WTC11 (cell line): ENCODE measurements at regions not wholly inside any gene's neighbourhood (a gene's known extent, or its start where the extent isn't known, plus 50 kb on each side); places are given as distances from the start of the nearest gene placed in this dataset.
A peak's percentile ranks its signal among the peaks of the same experiment; 100 is the strongest.

Experiments used
- ATAC-seq: fragments of 200-7000 bp; cut with Tn5 transposase; 2 replicates; pipeline ENCODE4 v1.10.0; 2021; ENCODE audit warnings: mild to moderate bottlenecking, moderate library complexity
- CTCF ChIA-PET: fragments of 300-600 bp; sonication (Branson Sonifier 250); formaldehyde crosslinking; loops from one replicate; lab custom pipeline; 2021; ENCODE audit warnings: antibody characterized with exemption; lab: Charles Lee
- POLR2A ChIA-PET: fragments of 350-600 bp; sonication (Branson Sonifier 250); formaldehyde crosslinking; loops from one replicate; lab custom pipeline; 2021; ENCODE audit warnings: antibody characterized with exemption; lab: Charles Lee
- DNase-seq: peaks from one replicate; pipeline ENCODE4 v3.0.0; 2021; ENCODE audit warnings: low spot score
- H3K27ac Mint-ChIP-seq: 2 replicates; pipeline ENCODE4 v1.8.0; 2021; ENCODE audit warnings: mixed read lengths
- H3K27me3 Mint-ChIP-seq: 2 replicates; pipeline ENCODE4 v1.8.0; 2021; ENCODE audit warnings: low read depth, mild to moderate bottlenecking, moderate library complexity, mixed read lengths
- H3K36me3 Mint-ChIP-seq: 2 replicates; pipeline ENCODE4 v1.8.0; 2021; ENCODE audit warnings: mixed read lengths
- H3K4me1 Mint-ChIP-seq: 2 replicates; pipeline ENCODE4 v1.8.0; 2022; ENCODE audit warnings: mixed read lengths
- H3K4me3 Mint-ChIP-seq: 2 replicates; pipeline ENCODE4 v1.8.0; 2021; ENCODE audit warnings: mild to moderate bottlenecking, moderate library complexity, mixed read lengths
- H3K9me3 Mint-ChIP-seq: 2 replicates; pipeline ENCODE4 v1.8.0; 2021; ENCODE audit warnings: mixed read lengths
- AFF4 ChIP-seq: sonication (generic); formaldehyde crosslinking; IDR thresholded peaks from 2 replicates; pipeline ENCODE4 v1.8.1; 2023; ENCODE audit warnings: mild to moderate bottlenecking, missing genetic modification reagents, borderline replicate concordance
- ATF1 ChIP-seq: sonication (generic); formaldehyde crosslinking; IDR thresholded peaks from 2 replicates; pipeline ENCODE4 v1.8.1; 2023; ENCODE audit warnings: mild to moderate bottlenecking, moderate library complexity, missing genetic modification reagents
- ATF6 ChIP-seq: sonication (generic); formaldehyde crosslinking; IDR thresholded peaks from 2 replicates; pipeline ENCODE4 v1.8.1; 2023; ENCODE audit warnings: mild to moderate bottlenecking, missing genetic modification reagents
- CDX4 ChIP-seq: fragments of 250-450 bp; sonication (Bioruptor Pico); IDR thresholded peaks from 2 replicates; pipeline ENCODE4 v1.9.0; 2021; ENCODE audit warnings: moderate library complexity, mild to moderate bottlenecking, inconsistent platforms, borderline replicate concordance
- CREB1 ChIP-seq: sonication (generic); formaldehyde crosslinking; IDR thresholded peaks from 2 replicates; pipeline ENCODE4 v1.8.0; 2023; ENCODE audit warnings: mild to moderate bottlenecking, missing genetic modification reagents
- ESRRA ChIP-seq: sonication (generic); formaldehyde crosslinking; IDR thresholded peaks from 2 replicates; pipeline ENCODE4 v1.8.1; 2022; ENCODE audit warnings: mild to moderate bottlenecking, missing genetic modification reagents, borderline replicate concordance
- ETV6 ChIP-seq: sonication (generic); formaldehyde crosslinking; IDR thresholded peaks from 2 replicates; pipeline ENCODE4 v1.8.1; 2022; ENCODE audit warnings: mild to moderate bottlenecking, missing genetic modification reagents
- FOXP1 ChIP-seq: sonication (generic); formaldehyde crosslinking; IDR thresholded peaks from 2 replicates; pipeline ENCODE4 v1.8.0; 2022; ENCODE audit warnings: missing genetic modification reagents, mild to moderate bottlenecking, moderate library complexity, borderline replicate concordance
- GABPB1 ChIP-seq: sonication (generic); formaldehyde crosslinking; IDR thresholded peaks from 2 replicates; pipeline ENCODE4 v1.8.1; 2023; ENCODE audit warnings: mild to moderate bottlenecking, missing genetic modification reagents
- MXD4 ChIP-seq: fragments of 250-450 bp; sonication (Bioruptor Pico); IDR thresholded peaks from 2 replicates; pipeline ENCODE4 v1.8.0; 2021; ENCODE audit warnings: mild to moderate bottlenecking, moderate library complexity, borderline replicate concordance
- SMAD3 ChIP-seq: sonication (generic); formaldehyde crosslinking; IDR thresholded peaks from 2 replicates; pipeline ENCODE4 v1.8.0; 2022; ENCODE audit warnings: missing genetic modification reagents, mild to moderate bottlenecking, borderline replicate concordance
- SMAD4 ChIP-seq: sonication (generic); formaldehyde crosslinking; IDR thresholded peaks from 2 replicates; pipeline ENCODE4 v1.8.0; 2022; ENCODE audit warnings: mild to moderate bottlenecking, missing genetic modification reagents
- SP1 ChIP-seq: sonication (generic); formaldehyde crosslinking; conservative IDR thresholded peaks from 2 replicates; pipeline ENCODE4 v1.8.1; 2022; ENCODE audit warnings: missing genetic modification reagents
- STAT6 ChIP-seq: sonication (generic); formaldehyde crosslinking; conservative IDR thresholded peaks from 2 replicates; pipeline ENCODE4 v1.8.1; 2023; ENCODE audit warnings: mild to moderate bottlenecking, low read depth, missing genetic modification reagents, moderate library complexity
- ZBTB21 ChIP-seq: sonication (generic); formaldehyde crosslinking; IDR thresholded peaks from 2 replicates; pipeline ENCODE4 v1.8.1; 2023; ENCODE audit warnings: mild to moderate bottlenecking, missing genetic modification reagents, borderline replicate concordance
- ZNF138 ChIP-seq: sonication (generic); formaldehyde crosslinking; conservative IDR thresholded peaks from 2 replicates; pipeline ENCODE4 v1.8.1; 2022; ENCODE audit warnings: mild to moderate bottlenecking, moderate library complexity, missing genetic modification reagents
- ZNF396 ChIP-seq: fragments of 250-450 bp; sonication (Bioruptor Pico); IDR thresholded peaks from 2 replicates; pipeline ENCODE4 v1.8.0; 2021; ENCODE audit warnings: mild to moderate bottlenecking, moderate library complexity, borderline replicate concordance
- ZNF425 ChIP-seq: fragments of 250-450 bp; sonication (Bioruptor Pico); conservative IDR thresholded peaks from 2 replicates; pipeline ENCODE4 v1.9.0; 2021; ENCODE audit warnings: mild to moderate bottlenecking
- TF ChIP-seq, protein P1 (sequence below): fragments of 250-450 bp; sonication (Bioruptor Pico); IDR thresholded peaks from 2 replicates; pipeline ENCODE4 v1.8.0; 2021; ENCODE audit warnings: mild to moderate bottlenecking
- TF ChIP-seq, protein P2 (sequence below): sonication (generic); formaldehyde crosslinking; IDR thresholded peaks from 2 replicates; pipeline ENCODE4 v1.8.0; 2022; ENCODE audit warnings: mild to moderate bottlenecking, missing genetic modification reagents

- POLR2A ChIA-PET: no interaction called here
- TF ChIP-seq ZNF396 (CRISPR knock-in tag): no peak
- no peak for TF ChIP-seq ETV6
- no peak for TF ChIP-seq ZNF425 (CRISPR knock-in tag)
- TF ChIP-seq SMAD4: no peak
- no peak for TF ChIP-seq SP1 (CRISPR knock-in tag)
- TF ChIP-seq GABPB1: no peak
- no peak for TF ChIP-seq MXD4 (CRISPR knock-in tag)
- TF ChIP-seq, all 79 proteins: peak for 0
- no peaks in the 10 kb centered on the region for H3K27me3 Mint-ChIP-seq
- H3K9me3 Mint-ChIP-seq: no peaks in the 10 kb centered on the region; the same call in 1 of the 2 replicates
- peak overlapping the region; percentile 7 for H3K4me3 Mint-ChIP-seq
- peaks cover 44% of the 10 kb centered on the region for H3K4me1 Mint-ChIP-seq
- ATAC-seq (peak; percentile 50), DNase-seq (no peak)
- H3K36me3 Mint-ChIP-seq: no peaks in the 10 kb centered on the region
- CTCF ChIA-PET: interaction anchor here (1.0 kb wide), 1 partner anchor 79 kb away, joined by 3 read pairs; no protein-coding TSS in a partner anchor
- peak overlapping the region; percentile 69 for H3K27ac Mint-ChIP-seq
Measured at GRCh38 chr11:29959488-29959887, 57.3 kb downstream of the KCNA4 start.

GRCh38 chr11:29957431-29957830, 59.4 kb downstream of the KCNA4 start:
- ATAC-seq (no peak; the same call in 1 of the 2 replicates), DNase-seq (no peak)
- TF ChIP-seq SMAD4: no peak
- no peak for TF ChIP-seq AFF4 (CRISPR knock-in tag)
- TF ChIP-seq STAT6 (CRISPR knock-in tag): no peak
- TF ChIP-seq, protein P1, sequence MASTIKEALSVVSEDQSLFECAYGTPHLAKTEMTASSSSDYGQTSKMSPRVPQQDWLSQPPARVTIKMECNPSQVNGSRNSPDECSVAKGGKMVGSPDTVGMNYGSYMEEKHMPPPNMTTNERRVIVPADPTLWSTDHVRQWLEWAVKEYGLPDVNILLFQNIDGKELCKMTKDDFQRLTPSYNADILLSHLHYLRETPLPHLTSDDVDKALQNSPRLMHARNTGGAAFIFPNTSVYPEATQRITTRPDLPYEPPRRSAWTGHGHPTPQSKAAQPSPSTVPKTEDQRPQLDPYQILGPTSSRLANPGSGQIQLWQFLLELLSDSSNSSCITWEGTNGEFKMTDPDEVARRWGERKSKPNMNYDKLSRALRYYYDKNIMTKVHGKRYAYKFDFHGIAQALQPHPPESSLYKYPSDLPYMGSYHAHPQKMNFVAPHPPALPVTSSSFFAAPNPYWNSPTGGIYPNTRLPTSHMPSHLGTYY (CRISPR knock-in tag): no peak
- no peak for TF ChIP-seq SMAD3 (CRISPR knock-in tag)
- TF ChIP-seq ATF6 (CRISPR knock-in tag): no peak
- TF ChIP-seq CDX4 (CRISPR knock-in tag): no peak
- TF ChIP-seq ATF1: no peak
- no peak for TF ChIP-seq ZNF138
- no peak for TF ChIP-seq ZBTB21 (CRISPR knock-in tag)
- TF ChIP-seq ESRRA (CRISPR knock-in tag): no peak
- no peak for TF ChIP-seq FOXP1 (CRISPR knock-in tag)
- no peak for TF ChIP-seq CREB1 (CRISPR knock-in tag)
- TF ChIP-seq, protein P2, sequence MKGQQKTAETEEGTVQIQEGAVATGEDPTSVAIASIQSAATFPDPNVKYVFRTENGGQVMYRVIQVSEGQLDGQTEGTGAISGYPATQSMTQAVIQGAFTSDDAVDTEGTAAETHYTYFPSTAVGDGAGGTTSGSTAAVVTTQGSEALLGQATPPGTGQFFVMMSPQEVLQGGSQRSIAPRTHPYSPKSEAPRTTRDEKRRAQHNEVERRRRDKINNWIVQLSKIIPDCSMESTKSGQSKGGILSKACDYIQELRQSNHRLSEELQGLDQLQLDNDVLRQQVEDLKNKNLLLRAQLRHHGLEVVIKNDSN: no peak
- Mint-ChIP-seq H3K27ac (no peak overlapping the region), H3K27me3 (no peaks in the 10 kb centered on the region), H3K36me3 (no peaks in the 10 kb centered on the region), H3K4me1 (peaks cover 47% of the 10 kb centered on the region), H3K4me3 (no peak overlapping the region), H3K9me3 (peaks cover 4% of the 10 kb centered on the region; the same call in 1 of the 2 replicates)
- POLR2A ChIA-PET: no interaction called here
- CTCF ChIA-PET: no interaction called here
